ENCODE measurements at regions not wholly inside any gene's neighbourhood (a gene's known extent, or its start where the extent isn't known, plus 50 kb on each side); places are given as distances from the start of the nearest gene placed in this dataset.

- DNase-seq = no peak
Measured at GRCh38 chr2:51243892-51244535, 212.1 kb upstream of the NRXN1 start.

GRCh38 chr2:51237626-51238271, 205.8 kb upstream of the NRXN1 start:
- DNase-seq = no peak

DNA sequence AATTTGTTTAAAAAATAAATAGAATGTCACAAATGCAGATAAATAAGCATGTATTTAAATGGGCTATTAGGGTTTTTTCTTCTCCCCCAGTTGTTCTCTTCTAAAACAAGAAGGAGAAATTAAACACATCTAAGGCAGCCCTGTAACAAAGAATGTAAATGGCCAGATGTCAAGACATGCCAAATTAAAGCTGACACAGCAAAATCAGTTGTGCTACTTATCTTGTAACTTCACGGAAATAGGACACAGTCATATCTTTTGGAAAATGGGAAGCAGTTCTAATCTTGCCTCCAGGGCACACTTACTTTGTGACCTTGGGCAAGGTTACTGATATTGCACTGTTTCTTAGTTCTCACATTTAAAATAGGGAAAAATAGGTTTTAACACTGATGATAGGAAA, 200.1 kb upstream of the NRXN1 start:
- DNase-seq = no peak

GRCh38 chr2:51231071-51231470, 199.1 kb upstream of the NRXN1 start:
- DNase-seq = no peak

DNA sequence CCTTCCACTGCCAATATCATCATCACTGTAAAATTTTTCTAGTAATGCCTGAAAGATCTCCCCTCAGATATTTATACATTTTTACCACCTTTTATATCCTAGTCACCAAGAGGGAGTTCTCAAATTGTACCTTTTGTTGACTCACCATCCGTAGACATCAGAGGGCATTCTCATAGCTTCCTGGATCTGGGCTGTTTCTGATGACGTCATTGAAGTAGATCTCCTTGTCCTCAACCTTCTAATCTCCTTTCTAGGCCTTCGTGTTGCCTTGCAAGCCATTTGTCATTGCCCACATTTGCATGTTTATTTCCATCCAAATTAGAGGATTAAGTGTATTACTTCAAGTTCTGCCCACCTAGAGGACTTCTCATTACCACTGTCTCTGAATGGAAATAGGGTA, 193.4 kb upstream of the NRXN1 start:
- DNase-seq = no peak

- no peak for DNase-seq
Measured at GRCh38 chr2:51224790-51225189, 192.9 kb upstream of the NRXN1 start.

DNA sequence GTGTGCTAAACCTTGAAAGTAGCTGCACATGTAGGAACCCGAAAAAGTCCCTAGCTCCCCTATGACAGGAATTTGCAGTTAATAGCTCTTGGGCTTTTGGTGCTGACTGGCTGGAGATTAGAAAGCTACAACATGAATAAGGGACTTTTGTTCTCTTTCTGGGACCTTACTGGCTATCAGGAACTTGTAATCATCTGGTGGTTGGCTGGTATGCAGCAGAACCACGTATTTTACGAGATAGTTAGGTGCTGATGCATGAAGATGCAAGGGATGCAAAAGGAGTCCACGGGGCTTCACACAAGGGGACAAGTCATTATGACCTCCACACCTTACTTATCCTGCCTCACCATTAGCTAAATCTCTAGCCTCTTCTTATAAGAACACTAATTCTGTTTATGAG, 190.2 kb upstream of the NRXN1 start:
- no peak for DNase-seq

- DNase-seq = no peak
Measured at GRCh38 chr2:51220606-51221005, 188.7 kb upstream of the NRXN1 start.

GRCh38 chr2:51220080-51220479, 188.1 kb upstream of the NRXN1 start:
- DNase-seq = no peak

DNA sequence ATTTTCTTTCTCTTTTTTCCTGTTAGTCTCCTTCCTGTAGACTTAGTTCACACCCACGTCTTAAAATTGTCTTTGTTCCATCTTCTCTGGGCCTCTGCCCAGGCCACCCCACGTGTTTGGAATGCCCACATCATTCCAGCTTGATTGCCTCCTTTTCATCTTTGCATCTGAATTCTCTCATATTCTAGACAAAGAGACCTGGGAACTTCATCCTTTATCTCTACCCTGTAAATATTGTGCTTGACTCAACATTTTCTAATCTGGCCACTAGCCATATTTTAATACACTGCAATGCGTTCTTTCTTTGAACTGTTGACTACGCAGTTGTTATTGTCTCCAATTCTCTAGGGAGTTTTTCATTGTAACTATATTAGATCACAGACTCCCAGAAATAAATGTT, 187.5 kb upstream of the NRXN1 start:
- DNase-seq = no peak

DNA sequence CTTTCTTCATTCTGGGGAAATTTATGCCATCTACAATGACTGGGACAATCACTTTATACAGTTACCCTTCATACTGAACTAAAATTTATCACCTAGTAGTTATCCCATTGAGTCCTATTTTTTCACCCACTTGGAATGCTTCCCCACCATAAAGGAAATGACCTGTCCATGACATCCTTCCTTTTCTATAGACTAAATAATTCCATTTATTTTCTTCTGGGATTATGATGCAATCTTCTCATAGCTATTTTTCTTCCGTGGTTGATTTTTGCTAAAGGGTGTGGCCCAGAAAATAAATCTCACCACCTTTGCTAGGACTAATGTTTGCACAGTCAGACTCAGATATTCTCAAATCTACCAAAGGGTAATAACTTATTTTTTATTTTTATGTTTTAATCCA, 186.1 kb upstream of the NRXN1 start:
- no peak for DNase-seq

- DNase-seq = no peak
Measured at GRCh38 chr2:51213826-51214225, 181.9 kb upstream of the NRXN1 start.

DNA sequence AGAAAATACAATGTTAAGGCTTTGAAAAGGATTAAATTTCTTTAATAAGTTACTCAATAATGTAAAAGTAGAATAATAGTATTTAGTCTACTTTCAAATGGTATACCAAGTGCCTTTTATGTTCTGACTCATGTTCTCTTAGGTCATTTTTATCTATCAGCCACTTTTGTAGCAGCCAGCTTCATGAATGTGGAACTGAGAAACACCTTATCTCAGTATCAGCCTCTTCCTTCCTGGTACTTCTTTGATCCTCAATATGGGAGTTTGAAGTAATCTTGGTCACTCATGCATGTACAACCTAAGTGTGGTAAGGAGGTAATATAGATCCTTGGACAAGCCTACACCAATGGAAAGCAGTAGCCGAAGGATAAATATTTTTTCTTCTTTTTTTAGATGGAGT, 180.4 kb upstream of the NRXN1 start:
- DNase-seq = no peak

GRCh38 chr2:51208521-51208920, 176.6 kb upstream of the NRXN1 start:
- DNase-seq = no peak

GRCh38 chr2:51201295-51201694, 169.4 kb upstream of the NRXN1 start:
- DNase-seq = no peak

DNA sequence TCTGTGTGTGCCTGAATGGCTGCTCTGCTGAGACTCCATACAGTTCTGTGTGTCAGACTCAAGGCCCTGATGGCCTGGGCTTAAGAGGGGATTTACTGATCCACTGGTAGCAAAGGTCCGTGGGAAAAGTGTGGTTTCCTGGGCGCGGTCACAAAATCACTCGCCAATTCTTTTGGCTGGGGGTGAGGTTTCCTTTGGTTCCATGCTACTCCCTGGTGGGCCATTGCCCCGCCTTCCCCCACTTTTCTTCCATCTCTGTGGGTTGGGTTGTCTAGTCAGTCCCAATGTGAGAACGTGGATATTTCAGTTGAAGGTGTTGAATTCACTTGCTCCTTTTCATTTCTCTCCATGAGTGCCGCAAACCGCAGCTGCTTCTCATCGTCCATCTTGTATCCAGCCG, 162.7 kb upstream of the NRXN1 start:
- DNase-seq = no peak

DNA sequence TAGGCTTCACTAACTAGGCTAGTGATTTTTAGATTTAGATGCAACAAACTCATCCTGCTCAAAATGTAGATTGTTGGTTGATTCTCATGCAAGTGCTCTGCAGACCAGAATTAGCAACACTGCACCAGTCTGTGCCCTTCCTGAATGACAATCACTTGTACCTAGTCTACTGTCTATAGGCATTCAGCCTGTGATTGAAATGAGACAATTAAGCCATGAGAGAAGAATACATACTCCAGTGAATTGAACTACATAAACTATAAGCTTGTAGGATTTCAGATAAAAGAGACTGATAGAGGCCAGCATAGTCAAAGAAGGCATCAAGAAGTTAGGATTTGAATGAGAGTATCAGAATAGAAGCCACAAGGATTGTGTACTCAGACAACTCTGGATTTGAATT, 138.3 kb upstream of the NRXN1 start:
- DNase-seq = no peak

DNA sequence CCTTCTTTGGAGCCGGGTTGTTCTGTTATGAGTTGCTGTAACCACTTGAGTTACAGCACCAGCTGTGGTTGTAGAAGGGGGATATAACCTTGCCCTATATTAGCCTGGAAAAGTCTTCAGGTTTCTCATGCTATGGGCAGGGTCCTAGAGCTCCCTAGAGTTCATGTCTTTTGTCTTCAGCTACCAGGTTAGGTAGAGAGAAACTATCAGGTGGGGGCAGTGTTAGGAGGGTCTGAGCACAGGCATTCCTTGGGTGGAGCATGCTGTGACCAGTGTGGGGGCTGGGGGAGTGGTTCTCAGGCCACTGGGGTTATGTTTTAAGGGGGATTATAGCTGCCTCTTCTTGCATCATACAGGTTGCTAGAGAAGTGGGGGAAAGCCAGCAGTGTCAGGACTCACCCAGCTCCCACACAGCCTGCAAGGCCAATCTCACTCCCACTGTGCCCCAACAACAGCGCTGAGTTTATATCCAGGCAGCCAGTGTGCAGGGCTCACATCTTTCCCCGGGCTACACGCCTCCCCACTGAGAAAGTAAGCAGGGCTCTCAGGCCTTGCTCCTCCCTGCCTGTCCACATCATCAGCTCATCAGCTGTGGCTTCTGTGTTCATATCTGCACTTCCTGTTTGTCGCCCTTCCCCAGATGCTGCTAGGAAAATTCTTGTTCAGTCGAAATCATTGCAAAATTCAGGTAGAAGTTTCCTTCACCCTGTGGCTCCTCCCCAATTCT, 133.8 kb upstream of the NRXN1 start:
- no peak for DNase-seq

DNA sequence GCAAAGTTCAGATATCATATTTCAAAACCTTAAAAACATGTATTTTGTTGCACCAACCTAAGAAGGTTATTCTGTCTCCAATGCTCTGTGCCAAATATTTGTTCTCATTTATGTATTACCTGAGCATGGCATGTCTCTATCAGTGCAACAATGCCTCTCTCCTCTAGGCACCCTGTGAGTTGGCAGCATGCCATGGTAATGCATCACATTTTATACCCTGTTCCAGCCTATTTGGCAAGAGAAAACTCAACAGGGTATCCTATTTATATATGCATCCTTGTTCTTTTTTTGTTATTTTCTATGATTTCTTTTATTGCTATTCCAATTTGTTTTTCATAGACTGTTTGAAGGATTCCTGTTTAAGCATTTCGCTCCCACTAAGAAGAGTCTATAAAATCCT, 126.3 kb upstream of the NRXN1 start:
- DNase-seq = no peak

DNA sequence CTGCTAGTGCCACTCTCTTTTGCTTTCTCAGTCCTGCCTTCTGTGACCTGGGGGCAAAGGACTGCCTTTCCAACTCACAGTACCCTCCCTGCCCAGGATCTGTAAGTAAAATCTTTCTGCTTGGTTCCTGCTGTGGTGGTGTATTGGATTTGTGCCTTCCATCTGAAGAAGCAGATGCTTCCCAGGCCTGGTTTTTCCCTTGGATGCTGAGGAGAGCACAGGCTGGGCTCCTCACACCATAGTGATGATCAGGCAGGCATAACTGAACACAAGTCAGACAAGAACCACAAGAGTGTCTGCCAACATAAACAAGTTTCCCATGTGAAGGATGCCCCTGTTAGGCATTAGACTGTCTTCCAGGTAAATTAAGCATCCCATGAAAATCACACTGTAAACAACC, 121.3 kb upstream of the NRXN1 start:
- DNase-seq = no peak

DNA sequence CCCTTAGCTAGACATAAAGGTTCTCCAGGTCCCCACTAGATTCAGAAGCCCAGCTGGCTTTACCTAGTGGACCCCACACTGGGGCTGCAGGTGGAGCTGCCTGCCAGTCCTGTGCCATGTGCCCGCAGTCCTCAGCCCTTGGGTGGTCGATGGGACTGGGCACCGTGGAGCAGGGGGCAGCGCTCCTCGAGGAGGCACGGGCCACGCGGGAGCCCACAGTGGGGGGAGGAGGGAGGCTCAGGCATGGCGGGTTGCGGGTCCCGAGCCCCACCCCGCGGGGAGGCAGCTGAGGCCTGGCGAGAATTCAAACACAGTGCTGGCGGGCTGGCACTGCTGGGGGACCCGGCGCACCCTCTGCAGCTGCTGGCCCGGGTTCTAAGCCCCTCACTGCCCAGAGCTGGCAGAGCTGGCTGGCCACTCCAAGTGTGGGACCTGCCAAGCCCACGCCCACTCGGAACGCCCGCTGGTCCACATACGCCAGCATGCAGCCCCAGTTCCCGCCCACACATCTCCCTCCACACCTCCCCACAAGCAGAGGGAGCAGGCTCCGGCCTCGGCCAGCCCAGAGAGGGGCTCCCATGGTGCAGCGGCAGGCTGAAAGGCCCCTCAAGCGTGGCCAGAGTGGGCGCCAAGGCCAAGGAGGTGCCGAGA, 119.7 kb upstream of the NRXN1 start:
- no peak for DNase-seq

DNA sequence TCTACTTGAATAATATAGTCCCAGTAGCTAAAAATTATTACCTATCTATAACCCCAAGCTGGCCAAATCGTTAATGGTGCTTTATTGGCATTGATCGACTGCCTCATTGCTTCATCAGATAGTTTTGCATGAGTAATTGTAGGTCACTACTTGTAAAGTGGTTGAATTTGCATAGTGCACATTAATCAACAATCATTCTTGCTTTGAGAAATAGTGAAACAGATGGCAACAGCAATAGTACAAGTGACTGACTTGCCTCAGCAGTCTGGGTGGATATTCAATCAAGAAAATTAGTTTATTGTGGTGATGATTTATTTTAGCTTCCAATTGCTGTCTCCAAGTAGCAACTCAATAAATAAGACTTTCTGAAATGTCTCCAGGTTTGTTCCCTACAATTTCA, 117.8 kb upstream of the NRXN1 start:
- no peak for DNase-seq

DNA sequence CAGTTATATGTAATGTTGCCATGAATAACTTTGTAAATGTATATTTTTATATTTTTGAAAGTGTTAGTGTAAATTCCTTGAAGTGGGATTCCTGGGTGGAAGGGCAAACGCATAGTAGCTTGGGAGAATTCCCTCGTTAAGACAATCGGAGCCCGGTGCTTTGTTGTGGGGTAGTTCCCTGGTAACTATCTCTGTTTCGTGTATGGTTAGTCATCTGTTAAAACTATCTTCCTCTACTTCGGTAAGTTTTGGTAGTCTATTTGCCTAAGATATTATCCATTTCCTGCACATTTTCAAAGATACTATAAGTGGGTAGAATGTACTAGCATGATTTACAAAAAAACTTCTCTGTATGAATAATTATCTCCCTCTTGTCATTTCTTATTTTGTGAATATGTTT, 113.8 kb upstream of the NRXN1 start:
- no peak for DNase-seq

DNA sequence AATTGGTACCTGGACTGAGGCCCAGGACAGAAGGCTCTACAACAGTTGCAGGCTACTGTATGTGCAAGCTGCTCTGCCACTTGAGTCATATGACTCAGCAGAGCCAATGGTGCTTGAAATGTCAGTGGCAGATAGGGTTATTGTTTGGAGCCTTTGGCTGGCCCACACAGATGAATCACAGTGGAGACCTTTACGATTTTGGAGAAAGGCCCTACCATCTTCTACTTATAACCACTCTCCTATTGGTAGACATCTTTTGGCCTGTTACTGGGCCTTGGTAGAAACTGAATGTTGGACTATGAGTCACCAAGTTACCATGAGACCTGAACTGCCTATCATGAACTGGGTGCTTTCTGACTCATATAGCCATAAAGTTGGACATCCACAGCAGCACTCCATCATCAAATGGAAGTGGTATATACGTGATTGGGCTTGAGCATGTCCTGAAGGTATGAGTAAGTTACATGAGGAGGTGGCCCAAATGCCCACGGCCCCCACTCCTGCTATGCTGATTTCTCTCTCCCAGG, 88.9 kb upstream of the NRXN1 start:
- no peak for DNase-seq
